SK-N-SH treated with all-trans-retinoic acid at 6 μM for 48 hours (cell line): ENCODE measurements at regions not wholly inside any gene's neighbourhood (a gene's known extent, or its start where the extent isn't known, plus 50 kb on each side); places are given as distances from the start of the nearest gene placed in this dataset.

ENCODE experiments used
- ATAC-seq: fragments of 200-7000 bp; cut with Tn5 transposase; 3 replicates; pipeline ENCODE4 v1.9.1; 2020; ENCODE audit warnings: mild to moderate bottlenecking, moderate library complexity
- ARNTL ChIP-seq: fragments of 450-650 bp; formaldehyde crosslinking; IDR thresholded peaks from 2 replicates; pipeline ENCODE4 v1.5.0; 2020; ENCODE audit warnings: low read depth, mild to moderate bottlenecking, moderate library complexity, borderline replicate concordance
- CSDC2 ChIP-seq: fragments of 250-450 bp; sonication (Bioruptor Pico); IDR thresholded peaks from 2 replicates; pipeline ENCODE4 v1.5.0; 2020; ENCODE audit warnings: mild to moderate bottlenecking, moderate library complexity
- ESRRG ChIP-seq: fragments of 250-450 bp; sonication (Bioruptor Pico); IDR thresholded peaks from 2 replicates; pipeline ENCODE4 v1.6.1; 2021; ENCODE audit warnings: mild to moderate bottlenecking
- GLIS3 ChIP-seq: fragments of 250-450 bp; sonication (Bioruptor Pico); IDR thresholded peaks from 2 replicates; pipeline ENCODE4 v1.5.0; 2020; ENCODE audit warnings: mild to moderate bottlenecking, moderate library complexity
- ISL1 ChIP-seq: fragments of 250-450 bp; sonication (Bioruptor Pico); IDR thresholded peaks from 2 replicates; pipeline ENCODE4 v2.1.2; 2022; ENCODE audit warnings: mild to moderate bottlenecking, moderate library complexity
- OSR1 ChIP-seq: fragments of 250-450 bp; sonication (Bioruptor Pico); IDR thresholded peaks from 2 replicates; pipeline ENCODE4 v1.8.0; 2022; ENCODE audit warnings: moderate library complexity, mild to moderate bottlenecking, inconsistent platforms
- PPARA ChIP-seq: fragments of 250-450 bp; sonication (Bioruptor Pico); IDR thresholded peaks from 2 replicates; pipeline ENCODE4 v1.5.0; 2020; ENCODE audit warnings: mild to moderate bottlenecking, borderline replicate concordance
- RARB ChIP-seq: fragments of 250-450 bp; sonication (Bioruptor Pico); IDR thresholded peaks from 2 replicates; pipeline ENCODE4 v1.8.0; 2021; ENCODE audit warnings: mild to moderate bottlenecking, moderate library complexity
- SNAI2 ChIP-seq: fragments of 250-450 bp; sonication (Bioruptor Pico); IDR thresholded peaks from 2 replicates; pipeline ENCODE4 v1.5.0; 2020; ENCODE audit warnings: mild to moderate bottlenecking, moderate library complexity
- TCF4 ChIP-seq: fragments of 250-450 bp; sonication (Bioruptor Pico); IDR thresholded peaks from 2 replicates; pipeline ENCODE4 v1.8.0; 2021; ENCODE audit warnings: mild to moderate bottlenecking, moderate library complexity, borderline replicate concordance
- TOX ChIP-seq: fragments of 250-450 bp; sonication (Bioruptor Pico); IDR thresholded peaks from 2 replicates; pipeline ENCODE4 v1.8.0; 2021; ENCODE audit warnings: mild to moderate bottlenecking, moderate library complexity, borderline replicate concordance
- ZC3H10 ChIP-seq: fragments of 250-450 bp; sonication (Bioruptor Pico); IDR thresholded peaks from 2 replicates; pipeline ENCODE4 v1.5.1; 2021; ENCODE audit warnings: mild to moderate bottlenecking, moderate library complexity
- ZFP3 ChIP-seq: fragments of 250-450 bp; sonication (Bioruptor Pico); IDR thresholded peaks from 2 replicates; pipeline ENCODE4 v1.5.0; 2020; ENCODE audit warnings: mild to moderate bottlenecking, moderate library complexity
- ZFP30 ChIP-seq: fragments of 450-650 bp; formaldehyde crosslinking; IDR thresholded peaks from 2 replicates; pipeline ENCODE4 v1.5.0; 2022; ENCODE audit warnings: mild to moderate bottlenecking, moderate library complexity
- ZNF565 ChIP-seq: fragments of 450-650 bp; formaldehyde crosslinking; conservative IDR thresholded peaks from 2 replicates; pipeline ENCODE4 v1.5.0; 2020; ENCODE audit warnings: low read depth, mild to moderate bottlenecking, moderate library complexity
- ZNF70 ChIP-seq: fragments of 450-650 bp; formaldehyde crosslinking; IDR thresholded peaks from 2 replicates; pipeline ENCODE4 v1.5.0; 2020; ENCODE audit warnings: mild to moderate bottlenecking, moderate library complexity
- ZNF8 ChIP-seq: fragments of 450-650 bp; formaldehyde crosslinking; IDR thresholded peaks from 2 replicates; pipeline ENCODE4 v1.5.0; 2020; ENCODE audit warnings: mild to moderate bottlenecking, moderate library complexity
- TF ChIP-seq, protein P1 (sequence below): fragments of 250-450 bp; sonication (Bioruptor Pico); IDR thresholded peaks from 2 replicates; pipeline ENCODE4 v1.5.1; 2021; ENCODE audit warnings: mild to moderate bottlenecking, moderate library complexity
- TF ChIP-seq, protein P2 (sequence below): fragments of 250-450 bp; sonication (Bioruptor Pico); IDR thresholded peaks from 2 replicates; pipeline ENCODE4 v1.5.1; 2020; ENCODE audit warnings: low read depth, mild to moderate bottlenecking, moderate library complexity
- TF ChIP-seq, protein P3 (sequence below): fragments of 250-450 bp; sonication (Bioruptor Pico); IDR thresholded peaks from 2 replicates; pipeline ENCODE4 v1.5.0; 2020; ENCODE audit warnings: mild to moderate bottlenecking, moderate library complexity

DNA sequence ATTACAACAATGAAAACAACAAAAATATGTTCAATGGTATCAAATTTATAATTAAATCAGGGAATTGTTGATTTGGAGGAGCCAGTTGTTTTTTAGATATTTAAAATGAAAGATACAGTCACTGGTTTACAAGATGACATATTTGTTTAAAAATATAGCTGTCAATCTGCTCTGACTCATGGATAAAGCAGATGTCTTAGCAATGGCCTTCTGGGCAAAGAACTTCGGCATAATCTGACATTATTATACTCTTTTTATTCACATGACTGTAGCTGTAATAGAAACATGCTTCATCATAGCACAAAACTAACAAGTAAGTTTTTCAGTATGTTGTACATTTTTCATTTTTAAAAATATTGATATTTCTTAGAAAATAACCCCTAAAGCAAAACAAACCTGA, 267.4 kb downstream of the CENPW start:
- ATAC-seq, result no peak
- TF ChIP-seq ARNTL (no peak), ZNF565 (no peak), ISL1 (CRISPR knock-in tag) (no peak), ZC3H10 (CRISPR knock-in tag) (no peak), CSDC2 (CRISPR knock-in tag) (no peak), SNAI2 (CRISPR knock-in tag) (no peak), ESRRG (no peak), OSR1 (CRISPR knock-in tag) (no peak)
- TF ChIP-seq, protein P1, sequence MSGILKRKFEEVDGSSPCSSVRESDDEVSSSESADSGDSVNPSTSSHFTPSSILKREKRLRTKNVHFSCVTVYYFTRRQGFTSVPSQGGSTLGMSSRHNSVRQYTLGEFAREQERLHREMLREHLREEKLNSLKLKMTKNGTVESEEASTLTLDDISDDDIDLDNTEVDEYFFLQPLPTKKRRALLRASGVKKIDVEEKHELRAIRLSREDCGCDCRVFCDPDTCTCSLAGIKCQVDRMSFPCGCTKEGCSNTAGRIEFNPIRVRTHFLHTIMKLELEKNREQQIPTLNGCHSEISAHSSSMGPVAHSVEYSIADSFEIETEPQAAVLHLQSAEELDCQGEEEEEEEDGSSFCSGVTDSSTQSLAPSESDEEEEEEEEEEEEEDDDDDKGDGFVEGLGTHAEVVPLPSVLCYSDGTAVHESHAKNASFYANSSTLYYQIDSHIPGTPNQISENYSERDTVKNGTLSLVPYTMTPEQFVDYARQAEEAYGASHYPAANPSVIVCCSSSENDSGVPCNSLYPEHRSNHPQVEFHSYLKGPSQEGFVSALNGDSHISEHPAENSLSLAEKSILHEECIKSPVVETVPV, result no peak
- TF ChIP-seq, all 23 proteins: peak for 0

DNA sequence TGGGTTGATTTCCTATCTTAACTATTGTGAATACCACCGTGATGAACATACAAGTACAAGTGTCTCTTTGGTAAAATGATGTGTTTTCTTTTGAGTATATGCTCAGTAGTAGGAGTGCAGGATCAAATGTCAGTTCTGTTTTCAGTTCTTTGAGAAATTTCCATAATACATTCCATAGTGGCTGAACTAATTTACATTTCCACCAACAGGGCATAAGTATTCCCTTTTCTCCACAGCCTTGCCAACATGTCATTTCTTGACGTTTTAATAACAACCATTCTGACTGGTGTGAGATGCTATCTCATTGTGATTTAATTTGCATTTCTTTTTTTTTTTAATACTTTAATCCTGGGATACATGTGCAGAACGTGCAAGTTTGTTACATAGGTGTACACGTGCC, 268.8 kb downstream of the CENPW start:
- no peak for ATAC-seq
- TF ChIP-seq RARB (CRISPR knock-in tag), result no peak
- TF ChIP-seq, protein P2, sequence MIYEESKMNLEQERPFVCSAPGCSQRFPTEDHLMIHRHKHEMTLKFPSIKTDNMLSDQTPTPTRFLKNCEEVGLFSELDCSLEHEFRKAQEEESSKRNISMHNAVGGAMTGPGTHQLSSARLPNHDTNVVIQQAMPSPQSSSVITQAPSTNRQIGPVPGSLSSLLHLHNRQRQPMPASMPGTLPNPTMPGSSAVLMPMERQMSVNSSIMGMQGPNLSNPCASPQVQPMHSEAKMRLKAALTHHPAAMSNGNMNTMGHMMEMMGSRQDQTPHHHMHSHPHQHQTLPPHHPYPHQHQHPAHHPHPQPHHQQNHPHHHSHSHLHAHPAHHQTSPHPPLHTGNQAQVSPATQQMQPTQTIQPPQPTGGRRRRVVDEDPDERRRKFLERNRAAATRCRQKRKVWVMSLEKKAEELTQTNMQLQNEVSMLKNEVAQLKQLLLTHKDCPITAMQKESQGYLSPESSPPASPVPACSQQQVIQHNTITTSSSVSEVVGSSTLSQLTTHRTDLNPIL (CRISPR knock-in tag), result no peak
- TF ChIP-seq ZC3H10 (CRISPR knock-in tag), result no peak
- TF ChIP-seq, protein P1, result no peak
- TF ChIP-seq PPARA (CRISPR knock-in tag), result no peak
- no peak for TF ChIP-seq ZNF565
- TF ChIP-seq ZNF70 (CRISPR knock-in tag), result no peak
- no peak for TF ChIP-seq TOX (CRISPR knock-in tag)
- no peak for TF ChIP-seq CSDC2 (CRISPR knock-in tag)
- TF ChIP-seq GLIS3, result no peak
- no peak for TF ChIP-seq ZFP30 (CRISPR knock-in tag)
- TF ChIP-seq ZNF8 (CRISPR knock-in tag), result no peak
- no peak for TF ChIP-seq ISL1 (CRISPR knock-in tag)
- TF ChIP-seq, all 23 proteins: peak for 0

DNA sequence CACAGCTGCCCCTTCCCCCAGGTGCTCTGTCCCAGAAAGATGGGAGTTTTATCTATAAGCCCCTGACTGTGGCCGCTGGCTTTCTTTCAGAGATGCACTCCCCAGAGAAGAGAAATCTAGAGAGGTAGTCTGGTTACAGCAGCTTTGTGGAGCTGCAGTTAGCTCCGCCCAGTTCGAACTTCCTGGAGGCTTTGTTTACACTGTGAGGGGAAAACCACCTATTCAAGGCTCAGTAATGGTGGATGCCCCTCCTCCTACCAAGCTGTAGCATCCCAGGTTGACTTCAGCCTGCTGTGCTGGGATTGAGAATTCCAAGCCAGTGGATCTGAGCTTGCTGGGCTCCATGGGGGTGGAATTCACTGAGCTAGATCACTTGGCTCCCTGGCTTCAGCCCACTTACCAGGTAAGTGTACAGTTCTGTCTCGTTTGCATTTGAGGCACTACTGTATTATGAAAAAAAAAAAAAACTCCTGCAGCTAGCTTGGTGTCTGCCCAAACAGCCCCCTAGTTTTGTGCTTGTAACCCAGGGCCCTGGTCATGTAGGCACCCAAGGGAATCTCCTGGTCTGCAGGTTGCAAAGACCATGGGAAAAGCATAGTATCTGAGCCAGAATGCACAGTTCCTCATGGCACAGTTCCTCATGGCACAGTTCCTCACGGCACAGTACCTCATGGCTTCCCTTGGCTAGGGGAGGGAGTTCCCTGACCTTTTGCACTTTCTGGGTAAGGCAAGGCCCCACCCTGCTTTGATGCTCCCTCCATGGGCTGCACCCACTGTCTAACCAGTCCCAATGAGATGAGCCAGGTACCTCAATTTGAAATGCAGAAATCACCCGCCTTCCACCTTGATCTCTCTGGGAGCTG, 275.0 kb downstream of the CENPW start:
- no peak for TF ChIP-seq ZFP3
- no peak for ATAC-seq

DNA sequence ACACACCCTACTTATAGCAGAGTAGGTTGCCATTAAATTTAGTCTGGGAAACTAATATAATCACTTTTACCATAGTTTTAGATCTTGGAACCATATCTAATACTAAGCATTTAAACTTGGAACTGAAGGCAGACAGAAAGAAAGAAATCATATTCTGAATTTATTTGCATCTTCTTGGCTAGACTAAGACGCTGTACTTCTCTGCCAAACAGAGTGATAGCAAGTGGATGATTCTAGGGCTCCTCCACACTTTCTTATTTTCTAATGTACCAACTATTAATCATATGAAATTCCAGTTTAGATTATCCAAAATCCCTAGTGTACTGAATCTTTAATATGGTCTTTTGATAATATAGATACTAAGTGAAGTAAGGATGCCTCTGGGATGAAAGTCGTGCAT, 277.0 kb downstream of the CENPW start:
- no peak for ATAC-seq
- TF ChIP-seq ISL1 (CRISPR knock-in tag), result no peak
- TF ChIP-seq, protein P3, sequence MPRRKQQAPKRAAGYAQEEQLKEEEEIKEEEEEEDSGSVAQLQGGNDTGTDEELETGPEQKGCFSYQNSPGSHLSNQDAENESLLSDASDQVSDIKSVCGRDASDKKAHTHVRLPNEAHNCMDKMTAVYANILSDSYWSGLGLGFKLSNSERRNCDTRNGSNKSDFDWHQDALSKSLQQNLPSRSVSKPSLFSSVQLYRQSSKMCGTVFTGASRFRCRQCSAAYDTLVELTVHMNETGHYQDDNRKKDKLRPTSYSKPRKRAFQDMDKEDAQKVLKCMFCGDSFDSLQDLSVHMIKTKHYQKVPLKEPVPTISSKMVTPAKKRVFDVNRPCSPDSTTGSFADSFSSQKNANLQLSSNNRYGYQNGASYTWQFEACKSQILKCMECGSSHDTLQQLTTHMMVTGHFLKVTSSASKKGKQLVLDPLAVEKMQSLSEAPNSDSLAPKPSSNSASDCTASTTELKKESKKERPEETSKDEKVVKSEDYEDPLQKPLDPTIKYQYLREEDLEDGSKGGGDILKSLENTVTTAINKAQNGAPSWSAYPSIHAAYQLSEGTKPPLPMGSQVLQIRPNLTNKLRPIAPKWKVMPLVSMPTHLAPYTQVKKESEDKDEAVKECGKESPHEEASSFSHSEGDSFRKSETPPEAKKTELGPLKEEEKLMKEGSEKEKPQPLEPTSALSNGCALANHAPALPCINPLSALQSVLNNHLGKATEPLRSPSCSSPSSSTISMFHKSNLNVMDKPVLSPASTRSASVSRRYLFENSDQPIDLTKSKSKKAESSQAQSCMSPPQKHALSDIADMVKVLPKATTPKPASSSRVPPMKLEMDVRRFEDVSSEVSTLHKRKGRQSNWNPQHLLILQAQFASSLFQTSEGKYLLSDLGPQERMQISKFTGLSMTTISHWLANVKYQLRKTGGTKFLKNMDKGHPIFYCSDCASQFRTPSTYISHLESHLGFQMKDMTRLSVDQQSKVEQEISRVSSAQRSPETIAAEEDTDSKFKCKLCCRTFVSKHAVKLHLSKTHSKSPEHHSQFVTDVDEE (CRISPR knock-in tag), result no peak
- no peak for TF ChIP-seq ARNTL
- TF ChIP-seq TOX (CRISPR knock-in tag), result no peak
- no peak for TF ChIP-seq TCF4 (CRISPR knock-in tag)
- no peak for TF ChIP-seq RARB (CRISPR knock-in tag)
- TF ChIP-seq ZC3H10 (CRISPR knock-in tag), result no peak
- TF ChIP-seq, protein P2 (CRISPR knock-in tag), result no peak
